Tongue (tissue), 1 donor: ENCODE measurements at regions not wholly inside any gene's neighbourhood (a gene's known extent, or its start where the extent isn't known, plus 50 kb on each side); places are given as distances from the start of the nearest gene placed in this dataset.

Experiments
- DNase-seq: peaks from one replicate; pipeline ENCODE4 v3.0.0-alpha.2; 2015

- no peak for DNase-seq
These were observed 237.2 kb upstream of the CTBP2 start for GRCh38 chr10:125397608-125398007.

DNA sequence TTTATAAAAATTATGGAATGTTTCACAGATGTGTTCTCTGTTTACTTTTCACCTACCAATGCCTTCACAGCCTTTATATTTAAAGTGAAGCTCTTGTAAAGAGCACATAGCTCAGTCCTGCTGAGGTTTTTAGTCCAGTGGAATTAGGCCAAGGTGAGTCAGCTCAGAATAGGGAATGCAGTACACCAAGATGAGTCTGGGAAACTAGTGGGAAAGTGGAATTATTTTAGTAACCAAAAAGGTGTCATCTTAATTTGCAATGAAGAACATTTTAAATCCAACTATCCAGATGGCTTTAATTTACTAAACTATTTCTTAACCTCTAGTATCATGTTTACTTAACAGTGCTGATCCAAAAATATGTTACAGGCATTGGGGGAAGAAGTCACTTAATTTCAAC is 236.3 kb upstream of the CTBP2 start:
- DNase-seq = peak; percentile 31

DNA sequence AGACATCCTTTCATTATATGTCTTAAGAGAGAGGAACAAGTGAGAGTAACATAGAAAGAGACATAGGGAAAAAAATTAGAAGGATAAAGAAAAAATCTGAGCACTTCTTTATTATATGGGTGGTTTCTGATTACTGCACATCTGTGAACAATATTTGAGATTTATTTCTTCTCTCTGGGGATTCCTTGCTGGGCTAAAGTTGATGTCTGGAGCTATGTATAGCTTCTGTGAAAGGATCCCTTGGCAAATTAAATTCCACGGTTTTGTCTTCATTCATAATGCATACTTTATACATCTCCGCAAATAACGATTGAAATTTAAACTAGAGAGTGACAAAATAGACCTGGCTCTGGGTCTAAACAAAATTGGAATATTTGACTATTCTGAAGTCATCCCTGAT is 232.2 kb upstream of the CTBP2 start:
- DNase-seq = no peak

- no peak for DNase-seq
These were observed 231.8 kb upstream of the CTBP2 start for GRCh38 chr10:125392154-125392553.

DNA sequence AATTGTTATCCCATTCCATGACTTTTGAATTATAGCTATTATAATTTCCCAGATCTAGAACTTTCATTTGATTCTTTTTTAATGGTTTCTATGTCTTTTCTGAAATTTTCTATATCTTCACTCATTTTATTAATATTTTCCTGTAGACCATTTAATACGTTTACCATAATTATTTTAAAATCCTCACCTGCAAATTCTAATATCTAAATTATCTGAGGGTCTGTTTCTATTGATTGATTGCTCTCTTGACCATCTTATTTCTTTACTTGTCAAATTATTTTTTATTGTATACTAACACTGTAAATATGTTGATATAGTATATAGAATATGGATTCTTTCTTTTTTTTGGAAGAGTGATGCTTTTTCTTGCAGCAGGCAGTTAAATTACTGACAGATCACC is 229.3 kb upstream of the CTBP2 start:
- no peak for DNase-seq

GRCh38 chr10:125379592-125379991 is 219.2 kb upstream of the CTBP2 start:
- DNase-seq = no peak

GRCh38 chr10:125377368-125377767 is 217.0 kb upstream of the CTBP2 start:
- DNase-seq = no peak

- DNase-seq = no peak
These were observed 214.8 kb upstream of the CTBP2 start for GRCh38 chr10:125375210-125375609.

- no peak for DNase-seq
These were observed 213.2 kb upstream of the CTBP2 start for GRCh38 chr10:125373546-125373945.

DNA sequence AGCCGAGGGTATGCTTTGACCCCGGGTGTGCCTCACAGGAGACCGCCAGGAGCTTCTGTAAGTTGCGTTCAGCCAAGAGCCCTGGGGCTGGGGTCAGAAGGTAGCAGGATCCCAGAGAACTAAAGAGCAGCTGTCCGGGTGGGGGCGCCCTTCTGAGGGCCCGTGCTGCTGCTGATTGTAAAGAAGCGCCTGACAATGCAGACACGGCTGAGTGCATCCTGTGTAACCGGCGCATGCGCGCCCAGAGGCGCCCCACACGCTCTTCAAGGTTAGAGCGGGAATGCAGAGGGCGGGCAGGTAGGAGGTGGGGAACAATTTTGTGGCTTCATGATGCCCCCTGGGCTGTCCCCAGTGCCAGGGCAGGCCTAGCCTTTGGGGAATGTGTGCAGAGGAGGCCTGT is 210.2 kb upstream of the CTBP2 start:
- DNase-seq = peak; percentile 17

DNA sequence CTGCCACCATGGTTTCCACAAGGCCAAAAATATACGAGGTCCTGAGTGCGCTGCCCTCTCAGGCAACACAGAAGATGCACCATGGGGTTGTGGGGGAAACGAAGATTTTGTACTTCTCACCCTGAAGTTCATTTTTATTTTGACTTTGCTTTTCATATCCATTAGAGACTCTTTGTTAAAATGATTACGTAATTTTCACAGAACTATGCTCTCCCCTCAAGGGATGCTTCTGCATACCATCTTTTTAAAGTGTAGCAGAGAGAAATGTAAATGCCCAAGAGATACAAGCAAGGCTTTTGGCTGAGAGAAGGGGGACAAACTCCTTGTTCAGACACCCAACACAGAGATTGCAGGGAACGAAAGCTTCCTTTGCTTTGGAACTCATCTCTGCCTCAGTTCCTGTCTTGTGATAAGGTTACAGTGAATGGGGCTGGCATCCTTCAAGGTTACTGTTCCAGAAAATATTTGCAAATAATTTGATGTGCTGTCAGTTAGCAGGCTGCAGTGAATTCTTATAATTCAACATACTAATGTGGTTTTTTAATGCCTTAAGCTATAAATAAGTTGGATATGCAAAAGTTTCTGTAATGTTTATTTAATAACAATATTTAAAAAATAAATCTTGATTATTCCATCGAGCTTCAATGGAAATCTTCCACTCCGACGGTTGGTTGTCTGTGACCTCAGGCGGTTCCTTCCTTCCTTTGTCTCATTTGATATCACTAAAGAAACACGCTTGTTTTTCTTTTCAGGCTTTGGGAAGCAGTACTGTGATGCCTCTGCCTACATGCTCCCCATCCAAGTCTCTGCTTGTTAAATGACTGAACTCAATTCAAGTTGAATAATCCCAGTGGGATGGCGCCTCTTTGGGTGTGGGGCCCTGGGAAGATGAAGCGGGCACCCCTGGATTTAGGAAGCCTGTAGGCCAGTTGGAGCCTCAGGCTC is 209.3 kb upstream of the CTBP2 start:
- DNase-seq = no peak

DNA sequence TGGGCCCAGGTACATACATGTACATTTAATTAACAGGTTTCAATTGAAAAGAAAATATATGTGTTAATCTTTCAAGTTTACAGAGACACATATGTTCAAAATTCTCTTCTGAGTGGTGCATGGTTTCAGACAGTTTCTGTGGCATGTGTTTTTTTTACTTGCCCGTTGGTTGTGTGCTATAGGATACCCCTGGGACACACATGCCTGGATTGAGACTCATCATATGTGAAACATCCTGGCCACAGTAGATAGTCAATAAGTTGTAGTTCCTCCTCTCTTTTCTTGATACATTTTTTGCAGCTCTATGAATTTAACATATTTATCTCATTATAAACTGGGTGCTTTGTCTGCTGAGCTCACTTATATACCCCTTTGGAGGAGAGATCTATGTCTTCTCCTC is 207.8 kb upstream of the CTBP2 start:
- DNase-seq = no peak

DNA sequence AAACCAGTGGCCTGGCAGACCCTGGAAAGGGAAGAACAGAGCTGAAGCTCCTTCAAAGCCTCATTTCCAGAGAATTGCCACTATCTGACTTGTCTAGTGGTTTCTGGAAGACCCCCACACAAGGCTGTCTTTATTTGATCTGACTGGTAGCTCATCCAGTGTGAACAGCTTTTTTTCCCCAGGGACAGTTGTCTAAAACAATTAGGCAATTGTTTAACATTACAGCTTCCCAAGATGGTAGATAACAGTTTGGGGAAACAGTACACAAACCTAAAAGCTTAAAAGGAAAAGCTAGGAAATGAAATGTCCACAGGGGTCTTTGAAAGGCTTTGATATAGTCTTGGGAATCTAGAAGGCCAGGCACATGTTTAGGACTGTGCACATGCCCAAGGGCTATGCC is 203.4 kb upstream of the CTBP2 start:
- DNase-seq = no peak

- DNase-seq = no peak
These were observed 202.6 kb upstream of the CTBP2 start for GRCh38 chr10:125362950-125363349.

DNA sequence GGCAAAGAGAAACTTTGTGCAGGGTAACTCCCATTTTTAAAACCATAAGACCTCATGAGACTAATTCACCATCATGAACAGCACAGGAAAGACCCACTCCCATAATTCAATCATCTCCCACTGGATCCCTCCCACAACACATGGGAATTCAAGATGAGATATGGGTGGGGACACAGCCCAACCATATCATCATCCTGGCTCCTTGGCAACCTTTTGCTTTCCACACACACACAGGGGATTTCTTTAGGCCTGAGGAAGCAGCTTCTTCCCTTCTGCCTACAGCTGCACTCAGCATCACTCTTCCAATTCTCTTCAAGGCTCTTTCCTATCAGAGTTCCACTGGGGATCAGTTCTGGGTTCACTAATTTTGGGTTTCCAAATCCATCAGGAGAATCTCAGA is 199.0 kb upstream of the CTBP2 start:
- DNase-seq = no peak

- DNase-seq = no peak
These were observed 195.3 kb upstream of the CTBP2 start for GRCh38 chr10:125355657-125356056.

- no peak for DNase-seq
These were observed 190.2 kb upstream of the CTBP2 start for GRCh38 chr10:125350519-125350918.

- no peak for DNase-seq
These were observed 188.2 kb upstream of the CTBP2 start for GRCh38 chr10:125348536-125348935.

DNA sequence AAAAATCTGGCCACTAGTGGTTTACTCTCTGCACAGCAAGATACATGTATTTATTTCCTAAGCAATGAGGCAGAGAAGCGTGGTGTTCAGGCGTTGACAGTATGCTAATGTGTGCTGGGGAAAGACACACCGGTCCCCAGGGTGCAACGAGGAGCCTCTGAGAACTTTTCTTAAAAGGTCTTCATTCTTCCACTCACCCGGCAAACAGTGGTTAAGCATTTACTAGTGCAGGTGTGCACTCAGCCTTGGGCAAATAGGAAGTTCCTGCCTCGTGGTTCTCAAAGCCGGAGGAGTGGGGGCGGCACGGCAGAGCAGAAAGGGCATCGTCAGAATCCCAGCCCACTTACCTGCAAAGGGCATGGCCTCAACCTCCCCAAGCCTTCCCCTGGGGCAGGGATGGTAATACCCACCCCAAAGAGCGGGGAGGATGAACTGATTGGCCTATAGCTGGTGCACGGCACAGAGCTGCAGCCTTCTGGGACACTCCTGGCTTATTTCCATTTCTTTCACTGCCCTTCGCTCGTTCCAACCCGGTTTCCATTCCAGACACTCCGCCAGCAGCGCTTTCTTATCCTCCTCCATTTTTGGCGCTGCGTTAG is 184.3 kb upstream of the CTBP2 start:
- DNase-seq = no peak

DNA sequence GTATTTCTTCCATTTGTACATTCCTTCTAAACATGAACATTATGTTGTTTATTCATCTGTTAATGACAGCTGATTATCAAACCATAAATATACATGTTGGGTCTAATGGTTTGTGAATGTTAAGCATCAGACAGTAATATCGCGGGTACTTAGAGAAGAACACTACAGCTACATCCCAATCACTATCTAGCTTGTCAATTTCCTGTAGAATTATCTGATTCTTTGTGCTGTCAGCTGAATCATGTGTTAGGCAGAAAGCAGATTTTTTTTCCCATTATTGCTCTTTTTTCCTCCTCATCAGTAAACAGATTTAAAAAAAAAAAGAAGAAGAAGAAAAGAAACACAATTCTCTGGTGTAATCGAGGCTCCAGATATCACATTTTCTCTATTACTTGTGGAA is 183.6 kb upstream of the CTBP2 start:
- no peak for DNase-seq

- peak; percentile 6 for DNase-seq
These were observed 183.0 kb upstream of the CTBP2 start for GRCh38 chr10:125343118-125343925.

- DNase-seq = no peak
These were observed 181.2 kb upstream of the CTBP2 start for GRCh38 chr10:125341611-125342010.

- DNase-seq = no peak
These were observed 180.5 kb upstream of the CTBP2 start for GRCh38 chr10:125340903-125341302.
